ACHN (cell line): ENCODE measurements at regions not wholly inside any gene's neighbourhood (a gene's known extent, or its start where the extent isn't known, plus 50 kb on each side); places are given as distances from the start of the nearest gene placed in this dataset.
"Not testable (repeated sequence)": the region's sequence is repeated elsewhere in the genome, so short reads cannot be mapped to it uniquely, and the experiment has no call there.

ENCODE experiments used
- DNase-seq: peaks from one replicate; pipeline ENCODE4 v3.0.0-alpha.2; 2015
- in situ Hi-C: cut with HindIII; loops from 2 replicates; pipeline ENCODE4 v1.10.0; 2017; ENCODE audit warnings: low sequenced_read_pairs, low pct_ligation_motif_present, low pct_unique_long_range_greater_than_20kb

GRCh38 chr6:133131621-133132465 lies 109.3 kb upstream of the EYA4 start:
- DNase-seq: no peak
- in situ Hi-C loops: no loop called here

- in situ Hi-C loops: no loop called here
- DNase-seq: no peak
Measured at GRCh38 chr6:133132466-133132971, 108.6 kb upstream of the EYA4 start.

GRCh38 chr6:133136177-133136880 lies 104.8 kb upstream of the EYA4 start:
- in situ Hi-C loops: no loop called here
- DNase-seq: no peak

DNA sequence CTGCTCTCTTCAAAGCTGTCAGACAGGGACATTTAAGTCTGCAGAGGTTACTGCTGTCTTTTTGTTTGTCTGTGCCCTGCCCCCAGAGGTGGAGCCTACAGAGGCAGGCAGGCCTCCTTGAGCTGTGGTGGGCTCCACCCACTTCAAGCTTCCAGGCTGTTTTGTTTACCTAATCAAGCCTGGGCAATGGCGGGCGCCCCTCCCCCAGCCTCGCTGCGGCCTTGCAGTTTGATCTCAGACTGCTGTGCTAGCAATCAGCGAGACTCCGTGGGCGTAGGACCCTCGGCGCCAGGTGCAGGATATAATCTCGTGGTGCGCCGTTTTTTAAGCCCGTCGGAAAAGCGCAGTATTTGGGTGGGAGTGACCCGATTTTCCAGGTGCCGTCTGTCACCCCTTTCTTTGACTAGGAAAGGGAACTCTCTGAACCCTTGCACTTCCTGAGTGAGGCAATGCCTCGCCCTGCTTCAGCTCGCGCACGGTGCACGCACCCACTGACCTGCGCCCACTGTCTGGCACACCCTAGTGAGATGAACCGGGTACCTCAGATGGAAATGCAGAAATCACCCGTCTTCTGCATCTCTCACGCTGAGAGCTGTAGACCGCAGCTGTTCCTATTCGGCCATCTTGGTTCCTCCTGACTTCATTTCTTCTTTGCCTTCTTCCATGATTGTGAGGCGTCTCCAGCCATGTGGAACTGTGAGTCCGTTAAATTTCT lies 93.5 kb upstream of the EYA4 start:
- DNase-seq, in situ Hi-C loops: not testable (repeated sequence)

GRCh38 chr6:133156689-133157088 lies 84.5 kb upstream of the EYA4 start:
- in situ Hi-C loops: no loop called here
- no peak for DNase-seq

GRCh38 chr6:133157995-133158394 lies 83.2 kb upstream of the EYA4 start:
- in situ Hi-C loops: no loop called here
- no peak for DNase-seq

DNA sequence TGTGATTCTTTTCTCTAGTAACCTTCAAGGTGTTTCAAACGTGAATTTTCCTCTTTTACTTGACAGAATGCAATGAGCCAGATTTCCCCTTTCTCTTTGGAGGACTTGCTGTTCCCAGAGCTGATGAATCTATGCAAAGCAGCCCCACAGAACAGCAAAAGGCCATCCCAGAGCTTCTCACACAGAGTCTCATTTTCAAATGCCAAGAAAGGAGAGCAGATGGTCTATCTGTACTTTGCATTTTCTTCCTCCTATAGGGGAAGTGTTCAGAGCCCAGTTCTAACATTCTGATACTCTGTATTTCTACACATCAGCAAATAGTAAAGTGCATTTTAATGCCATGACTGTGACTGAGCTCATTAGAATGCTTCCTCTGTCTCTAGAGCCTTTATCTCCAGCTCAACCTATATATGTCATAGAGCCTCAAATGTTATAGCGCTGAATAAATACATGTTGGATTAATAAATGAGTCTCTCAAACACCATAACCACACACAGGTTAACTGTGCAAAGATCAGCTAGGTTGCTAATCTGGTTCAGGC lies 81.8 kb upstream of the EYA4 start:
- in situ Hi-C loops: no loop called here

GRCh38 chr6:133160536-133160935 lies 80.6 kb upstream of the EYA4 start:
- in situ Hi-C loops: no loop called here
- DNase-seq: no peak

More for the DNA sequence above, 81.8 kb upstream of the EYA4 start:
- no peak for DNase-seq

GRCh38 chr6:133165235-133165634 lies 75.9 kb upstream of the EYA4 start:
- in situ Hi-C loops: no loop called here
- no peak for DNase-seq

DNA sequence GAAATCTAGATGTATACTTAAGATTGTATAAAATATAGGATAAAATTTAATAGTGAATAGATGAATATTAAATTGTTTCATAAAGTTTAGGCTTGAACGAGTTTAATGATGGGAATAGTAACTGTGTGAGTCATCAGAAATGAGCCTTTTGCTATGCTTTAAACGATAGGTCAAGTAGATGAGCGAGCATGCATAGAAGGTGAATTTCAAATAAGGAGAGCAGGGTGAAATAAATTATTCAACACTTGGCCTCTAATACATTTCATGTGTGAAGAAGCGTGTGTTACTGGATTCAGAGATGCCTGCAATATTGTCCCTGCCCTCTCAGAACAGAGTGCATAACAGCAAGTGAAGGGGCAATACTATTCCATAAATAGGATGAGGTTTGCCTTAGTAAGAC lies 74.4 kb upstream of the EYA4 start:
- in situ Hi-C loops: no loop called here
- DNase-seq: no peak

- in situ Hi-C loops: no loop called here
- no peak for DNase-seq
Measured at GRCh38 chr6:133169901-133170300, 71.3 kb upstream of the EYA4 start.

- in situ Hi-C loops: no loop called here
- no peak for DNase-seq
Measured at GRCh38 chr6:133170602-133171001, 70.6 kb upstream of the EYA4 start.

- in situ Hi-C loops: no loop called here
- no peak for DNase-seq
Measured at GRCh38 chr6:133171989-133172604, 69.1 kb upstream of the EYA4 start.

GRCh38 chr6:133173276-133173675 lies 67.9 kb upstream of the EYA4 start:
- DNase-seq: no peak
- in situ Hi-C loops: no loop called here

GRCh38 chr6:133179481-133179880 lies 61.7 kb upstream of the EYA4 start:
- in situ Hi-C loops: no loop called here
- no peak for DNase-seq

DNA sequence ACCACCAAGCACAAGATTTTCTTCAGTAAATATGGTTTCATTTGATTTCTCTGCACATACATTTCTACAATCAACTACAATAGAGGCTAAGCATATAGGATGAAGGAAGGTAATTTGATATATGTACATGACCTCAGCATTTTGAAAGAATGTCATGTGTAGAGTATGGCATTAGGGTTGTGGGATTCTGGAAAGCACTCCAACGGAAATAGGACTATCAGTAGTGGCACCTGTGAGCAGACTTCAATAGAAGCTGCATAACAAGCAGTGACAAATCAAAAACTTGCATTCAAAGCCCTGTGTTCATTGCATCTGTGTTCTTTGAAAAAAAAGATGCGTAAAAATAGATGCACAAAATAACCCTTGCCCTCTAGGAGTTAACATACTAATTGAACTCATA lies 57.5 kb upstream of the EYA4 start:
- in situ Hi-C loops: no loop called here
- DNase-seq: no peak

GRCh38 chr6:133184798-133185372 lies 56.3 kb upstream of the EYA4 start:
- in situ Hi-C loops: no loop called here
- DNase-seq: peak; percentile 5

DNA sequence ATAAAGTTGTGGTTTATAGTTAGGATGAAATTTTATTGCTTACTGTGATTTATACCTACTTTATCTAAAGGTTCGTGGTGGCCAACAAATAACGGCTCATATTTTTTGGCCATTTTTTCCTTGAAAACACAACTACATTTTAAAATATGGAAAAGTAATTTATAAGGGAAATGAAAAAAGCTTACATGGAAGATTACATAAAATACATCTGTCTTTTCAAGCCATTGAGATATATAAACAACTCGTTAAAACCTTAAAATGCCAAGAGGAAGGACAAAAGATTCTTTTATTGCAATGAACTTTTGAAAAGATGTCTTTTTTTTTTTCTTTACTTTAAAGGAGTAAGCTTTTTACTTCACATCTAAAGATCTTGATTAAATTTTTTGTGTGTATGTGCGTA lies 55.4 kb upstream of the EYA4 start:
- in situ Hi-C loops: no loop called here
- no peak for DNase-seq
